SK-N-DZ (cell line): ENCODE measurements at regions not wholly inside any gene's neighbourhood (a gene's known extent, or its start where the extent isn't known, plus 50 kb on each side); places are given as distances from the start of the nearest gene placed in this dataset.
"Not testable (repeated sequence)": the region's sequence is repeated elsewhere in the genome, so short reads cannot be mapped to it uniquely, and the experiment has no call there.

Source experiments
- DNase-seq: peaks from one replicate; pipeline ENCODE4 v3.0.0-alpha.2; 2015; ENCODE audit warnings: low spot score

DNA sequence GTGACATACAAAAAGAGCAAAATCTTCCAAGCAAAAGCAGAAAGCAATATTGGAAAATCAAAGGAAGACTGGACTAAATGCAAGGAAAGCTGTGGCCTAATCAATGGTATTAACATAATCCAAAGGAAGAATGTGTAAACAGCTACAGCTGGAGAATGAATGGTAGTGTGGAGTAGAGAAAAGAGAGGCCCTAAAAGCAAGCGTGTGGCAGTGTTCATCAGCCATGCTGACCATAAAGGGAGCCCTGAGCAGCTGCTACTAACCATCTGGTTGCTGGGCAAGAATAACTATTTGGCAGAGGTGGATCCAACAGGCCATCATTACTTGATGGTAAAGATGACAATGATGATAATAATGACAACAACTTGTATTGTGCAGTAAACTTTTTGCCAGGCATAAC, 148.5 kb upstream of the BEND6 start:
- no peak for DNase-seq

DNA sequence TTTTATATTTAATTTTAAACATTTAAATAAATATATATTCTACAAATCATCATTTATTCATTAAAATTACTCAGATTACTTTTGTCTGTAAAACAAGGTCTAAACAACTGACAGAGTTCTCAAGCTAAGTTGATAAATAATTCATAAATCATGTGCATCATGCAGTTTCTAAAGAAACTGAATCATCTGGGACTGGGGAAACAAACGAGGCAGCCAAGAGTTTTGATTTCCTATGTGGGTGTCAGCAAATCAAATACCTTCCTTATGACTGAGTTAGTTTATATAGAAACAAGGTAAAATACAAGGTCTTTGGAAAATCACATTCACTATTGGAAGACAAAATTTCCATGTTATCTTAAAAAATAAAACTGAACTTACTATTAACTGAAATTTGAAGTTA, 149.9 kb upstream of the BEND6 start:
- no peak for DNase-seq

DNA sequence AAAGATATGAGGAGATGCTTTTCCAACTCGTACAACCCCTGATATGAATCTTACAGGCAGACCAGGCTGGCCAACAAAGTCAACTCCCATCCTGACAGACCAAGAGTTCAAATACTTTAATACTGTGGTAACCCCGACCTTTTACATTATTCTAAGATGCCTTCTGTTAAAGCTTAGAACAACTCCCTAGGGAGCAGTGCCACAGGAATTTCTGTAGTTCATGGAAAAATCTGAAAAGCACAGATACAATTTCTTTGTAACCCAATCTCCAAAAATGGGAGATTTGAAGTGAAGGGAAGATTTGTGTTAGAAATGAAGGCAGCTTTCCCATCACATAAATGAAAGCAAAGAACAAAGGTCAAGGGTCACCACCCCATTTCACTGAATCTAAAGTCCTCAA, 151.3 kb upstream of the BEND6 start:
- DNase-seq, result no peak

- no peak for DNase-seq
Observed at GRCh38 chr6:56802584-56802983, 152.3 kb upstream of the BEND6 start.

GRCh38 chr6:56799989-56800388, 154.9 kb upstream of the BEND6 start:
- no peak for DNase-seq

- no peak for DNase-seq
Observed at GRCh38 chr6:56798163-56798562, 155.5 kb upstream of the DST start.

GRCh38 chr6:56796196-56796532, 153.5 kb upstream of the DST start:
- no peak for DNase-seq

GRCh38 chr6:56795466-56796195, 152.9 kb upstream of the DST start:
- DNase-seq, result no peak

DNA sequence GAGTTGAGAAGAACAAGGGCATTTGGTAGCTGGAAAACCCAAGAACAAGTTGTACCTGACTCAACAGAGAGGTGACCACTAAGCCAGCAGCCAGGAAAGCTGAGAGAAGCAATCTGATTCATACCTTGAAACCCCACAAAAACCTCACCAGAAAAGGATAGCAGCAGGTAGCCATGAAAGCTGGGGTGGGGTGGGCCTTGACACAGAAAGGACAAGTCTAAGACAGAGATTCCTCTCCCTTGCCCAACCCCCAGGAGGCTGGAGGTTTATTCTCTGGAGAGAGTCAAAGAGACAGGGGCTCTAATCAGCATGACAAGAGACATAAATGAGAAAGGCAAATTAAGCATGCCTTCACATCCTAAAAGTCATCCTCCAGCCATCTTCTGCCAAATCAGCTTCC, 151.7 kb upstream of the DST start:
- no peak for DNase-seq

DNA sequence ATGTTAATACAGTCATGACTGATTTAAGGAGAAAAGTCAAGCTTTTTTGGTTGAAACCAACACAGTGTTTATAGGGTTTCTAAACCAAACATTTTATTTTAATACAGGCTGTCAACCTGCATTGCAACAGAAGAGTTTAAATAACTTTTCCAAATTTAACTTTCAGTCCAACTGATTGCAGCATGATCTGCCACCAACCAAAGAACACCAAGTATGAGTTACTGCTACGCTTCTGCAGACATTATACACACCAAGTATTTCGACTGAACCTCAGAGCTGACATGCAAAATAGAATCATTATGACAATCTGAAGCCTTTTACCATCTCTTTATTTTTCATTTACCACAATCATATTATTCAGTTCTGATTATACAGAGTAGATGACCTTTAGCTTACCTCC, 151.2 kb upstream of the DST start:
- DNase-seq, result no peak

DNA sequence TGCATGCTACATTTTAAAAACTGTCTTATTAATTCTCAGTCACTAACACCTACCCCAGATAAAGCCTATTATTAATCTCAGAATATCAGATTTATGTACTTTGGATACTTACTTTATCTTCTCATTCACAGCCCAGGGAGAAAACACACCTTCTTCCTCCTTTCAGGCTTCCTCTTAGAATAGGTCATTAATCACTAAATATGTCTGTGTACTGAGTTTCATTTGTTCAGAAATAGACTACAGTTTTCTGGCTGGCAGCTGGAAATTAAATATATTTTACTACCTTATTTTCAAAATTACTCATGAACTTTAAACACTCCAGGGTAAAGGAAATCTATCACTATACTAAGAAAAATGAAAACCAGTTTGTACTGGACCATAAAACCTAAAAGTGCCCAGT, 147.7 kb upstream of the DST start:
- DNase-seq, result no peak

- DNase-seq, result no peak
Observed at GRCh38 chr6:56789879-56790278, 147.2 kb upstream of the DST start.

GRCh38 chr6:56789342-56789741, 146.7 kb upstream of the DST start:
- no peak for DNase-seq

DNA sequence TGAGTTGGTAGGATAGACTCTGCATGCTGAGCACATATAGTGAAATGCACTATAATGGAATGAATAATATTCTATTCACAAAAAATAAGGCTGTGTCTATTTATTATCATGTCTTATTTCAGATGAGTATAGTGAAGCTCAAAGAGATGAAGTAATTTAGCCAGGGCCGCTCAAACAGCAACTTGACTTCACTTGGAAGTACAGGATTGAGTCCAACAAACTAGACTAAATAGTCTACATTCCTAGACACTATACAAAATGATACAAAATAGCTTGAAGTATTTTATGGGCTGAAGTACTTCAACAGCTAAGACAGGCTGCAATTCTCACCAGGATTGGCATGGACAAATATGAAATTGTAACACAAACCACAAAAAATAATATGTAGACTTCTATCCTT, 144.5 kb upstream of the DST start:
- no peak for DNase-seq

DNA sequence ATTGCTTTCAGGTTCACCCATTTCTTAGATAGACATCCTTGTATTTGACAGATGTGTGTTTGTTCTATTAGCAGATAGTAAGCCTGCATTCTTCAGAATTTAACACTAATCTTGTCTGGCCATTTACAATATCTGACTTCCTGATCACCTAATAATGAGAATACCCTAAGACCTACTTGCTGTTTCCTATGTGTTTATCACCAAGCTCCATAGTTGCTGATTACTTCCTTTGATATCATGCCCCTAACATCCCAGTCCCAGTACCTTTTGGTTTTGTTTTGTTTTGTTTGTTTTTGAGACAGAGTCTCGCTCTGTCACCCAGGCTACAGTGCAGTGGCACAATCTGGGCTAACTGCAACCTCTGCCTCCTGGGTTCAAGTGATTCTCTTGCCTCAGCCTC, 143.6 kb upstream of the DST start:
- no peak for DNase-seq

- not testable (repeated sequence) for DNase-seq
Observed at GRCh38 chr6:56785536-56785935, 142.8 kb upstream of the DST start.

DNA sequence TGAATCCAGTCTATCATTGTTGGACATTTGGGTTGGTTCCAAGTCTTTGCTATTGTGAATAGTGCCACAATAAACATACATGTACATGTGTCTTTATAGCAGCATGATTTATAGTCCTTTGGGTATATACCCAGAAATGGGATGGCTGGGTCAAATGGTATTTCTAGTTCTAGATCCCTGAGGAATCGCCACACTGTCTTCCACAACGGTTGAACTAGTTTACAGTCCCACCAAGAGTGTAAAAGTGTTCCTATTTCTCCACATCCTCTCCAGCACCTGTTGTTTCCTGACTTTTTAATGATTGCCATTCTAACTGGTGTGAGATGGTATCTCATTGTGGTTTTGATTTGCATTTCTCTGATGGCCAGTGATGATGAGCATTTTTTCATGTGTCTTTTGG, 137.4 kb upstream of the DST start:
- DNase-seq, result not testable (repeated sequence)

DNA sequence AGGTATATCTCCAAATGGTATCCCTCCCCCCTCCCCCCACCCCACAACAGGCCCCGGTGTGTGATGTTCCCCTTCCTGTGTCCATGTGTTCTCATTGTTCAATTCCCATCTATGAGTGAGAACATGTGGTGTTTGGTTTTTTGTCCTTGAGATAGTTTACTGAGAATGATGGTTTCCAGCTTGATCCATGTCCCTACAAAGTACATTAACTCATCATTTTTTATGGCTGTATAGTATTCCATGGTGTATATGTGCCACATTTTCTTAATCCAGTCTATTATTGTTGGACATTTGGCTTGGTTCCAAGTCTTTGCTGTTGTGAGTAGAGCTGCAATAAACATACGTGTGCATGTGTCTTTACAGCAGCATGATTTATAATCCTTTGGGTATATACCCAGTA, 135.8 kb upstream of the DST start:
- DNase-seq, result not testable (repeated sequence)

DNA sequence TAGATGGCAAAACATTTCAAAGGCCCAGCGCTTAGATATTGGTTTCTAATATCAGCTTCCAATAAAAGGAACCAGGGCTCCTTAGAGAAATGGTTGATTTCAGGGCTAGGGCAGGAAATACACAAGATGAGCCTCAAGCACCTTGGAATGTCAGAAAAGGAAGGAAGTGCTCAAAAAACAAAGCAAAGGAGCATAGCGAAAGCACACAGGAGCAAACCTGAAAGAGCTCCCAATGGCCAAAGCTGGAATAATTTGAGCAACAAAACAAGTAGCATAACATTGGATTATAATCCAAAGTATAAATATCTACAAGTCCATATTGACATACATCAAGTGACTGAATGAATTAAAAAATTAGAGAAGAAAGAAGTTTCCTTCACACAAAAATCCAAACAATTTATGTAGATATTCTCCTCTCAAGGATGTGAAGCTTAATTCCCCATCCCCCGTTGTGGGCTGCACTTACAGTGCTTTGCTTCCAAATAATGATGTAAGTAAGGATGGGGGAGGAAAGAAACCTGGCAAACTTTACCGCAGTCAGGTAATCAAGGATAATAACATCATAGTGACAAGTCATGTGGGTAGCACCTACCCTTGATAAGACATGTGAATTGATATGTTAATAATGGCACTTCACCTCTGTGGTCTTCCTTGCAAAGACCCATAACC, 132.9 kb upstream of the DST start:
- DNase-seq, result no peak

- no peak for DNase-seq
Observed at GRCh38 chr6:56772737-56773184, 130.1 kb upstream of the DST start.

GRCh38 chr6:56771929-56772607, 129.4 kb upstream of the DST start:
- DNase-seq, result no peak

DNA sequence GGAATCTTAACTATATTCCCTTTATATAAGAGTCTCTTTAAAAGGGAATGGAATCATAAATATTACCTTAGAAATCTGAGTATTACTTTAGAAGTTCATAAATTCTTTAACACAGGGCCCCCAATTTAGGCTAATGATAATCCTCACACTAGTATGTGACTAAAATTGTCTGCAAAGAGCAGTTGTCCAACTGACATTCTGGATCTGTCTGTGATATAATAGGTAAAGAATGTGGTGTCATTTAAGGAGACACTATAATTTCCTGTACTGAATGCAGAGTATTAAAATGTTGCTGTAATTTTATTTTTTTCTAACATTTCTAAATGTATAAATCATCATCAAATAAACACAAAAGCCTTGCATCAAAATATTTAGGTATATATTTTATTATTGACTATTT, 128.5 kb upstream of the DST start:
- DNase-seq, result no peak

DNA sequence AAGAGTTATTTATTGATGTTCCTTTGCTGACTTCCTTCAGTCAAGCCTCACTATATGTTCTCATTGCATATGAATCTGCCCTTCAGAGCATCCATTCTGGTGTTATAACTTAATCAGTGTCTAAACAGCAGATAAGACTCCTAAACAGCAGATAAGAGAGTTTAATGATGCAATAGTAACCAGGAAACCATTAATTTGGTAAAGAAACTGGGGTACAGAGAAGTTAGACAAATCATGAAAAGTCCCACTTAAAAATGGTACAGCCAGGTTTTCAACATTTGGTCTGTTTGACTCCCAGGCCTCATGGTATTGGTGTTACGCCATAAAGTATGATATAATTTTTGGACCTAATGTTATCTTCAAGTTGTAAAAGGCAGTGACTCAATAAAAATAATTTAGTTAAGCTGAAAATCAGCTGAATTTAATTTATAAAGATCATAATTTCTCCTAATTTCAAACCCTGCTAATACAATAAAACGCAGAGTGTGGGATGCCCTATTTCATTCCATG, 127.4 kb upstream of the DST start:
- peak; percentile 17 for DNase-seq
